ENCODE measurements at regions not wholly inside any gene's neighbourhood (a gene's known extent, or its start where the extent isn't known, plus 50 kb on each side); places are given as distances from the start of the nearest gene placed in this dataset.
A peak's percentile ranks its signal among the peaks of the same experiment; 100 is the strongest.
"Not testable (repeated sequence)": the region's sequence is repeated elsewhere in the genome, so short reads cannot be mapped to it uniquely, and the experiment has no call there.

- no peak for DNase-seq (ENCODE audit: low read depth)
Observed at GRCh38 chr5:51802551-51803184, 419.4 kb downstream of the ISL1 start.

DNA sequence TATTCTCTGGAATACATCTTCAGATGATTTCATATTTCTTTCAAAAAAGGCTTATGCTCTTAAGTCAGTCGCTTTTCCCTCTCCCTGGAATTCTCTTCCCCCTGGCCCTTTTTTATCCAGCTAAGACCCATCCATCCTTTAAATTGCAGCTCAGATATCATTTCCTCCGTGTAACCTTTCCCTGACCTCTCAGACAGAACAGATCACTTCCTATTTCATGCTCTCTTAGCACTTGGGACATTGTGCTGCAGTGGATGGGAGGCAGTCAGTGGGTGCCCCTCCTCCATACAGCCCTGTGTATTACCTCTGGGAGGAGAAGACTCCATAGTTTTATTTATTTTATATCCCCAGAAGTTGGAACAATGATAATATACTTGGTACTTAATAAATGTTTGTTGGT, 423.4 kb downstream of the ISL1 start:
- DNase-seq (ENCODE audit: low read depth): no peak

DNA sequence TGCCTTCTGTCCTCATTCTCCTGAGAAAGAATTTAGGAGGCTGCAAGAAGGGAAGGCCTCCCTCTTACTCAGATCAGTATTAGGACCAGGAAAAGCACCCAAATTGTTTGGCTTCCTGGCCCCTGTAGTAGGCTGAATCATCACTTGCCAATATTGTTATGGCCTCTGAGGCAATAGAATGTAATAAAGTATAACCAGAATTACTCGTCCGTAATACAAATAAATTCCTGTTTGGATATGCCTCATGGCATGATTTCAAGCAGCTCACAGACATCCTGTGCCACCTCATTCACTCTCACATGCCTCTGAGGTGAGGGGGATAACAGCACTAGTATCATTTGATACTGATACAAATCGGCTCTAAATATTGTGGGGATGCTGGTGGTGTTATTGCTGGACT, 427.3 kb downstream of the ISL1 start:
- DNase-seq (ENCODE audit: low read depth): no peak

- DNase-seq (ENCODE audit: low read depth): no peak
Observed at GRCh38 chr5:51811883-51812471, 428.7 kb downstream of the ISL1 start.

DNA sequence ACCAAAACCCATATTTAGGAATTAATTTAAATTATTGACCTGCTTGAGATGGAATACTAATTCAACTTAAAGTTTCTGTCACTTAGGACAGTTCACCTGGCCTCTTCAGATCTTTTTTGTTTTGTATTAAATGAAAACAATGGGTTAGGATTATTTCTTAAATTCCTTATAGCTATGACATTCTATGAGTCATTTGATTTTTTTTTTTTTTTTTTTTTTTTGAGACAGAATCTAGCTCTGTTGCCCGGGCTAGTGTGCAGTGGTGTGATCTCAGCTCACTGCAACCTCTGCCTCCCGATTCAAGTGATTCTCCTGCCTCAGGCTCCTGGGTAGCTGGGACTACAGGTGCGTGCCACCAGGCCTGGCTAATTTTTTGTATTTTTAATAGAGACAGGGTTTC, 431.6 kb downstream of the ISL1 start:
- DNase-seq (ENCODE audit: low read depth): not testable (repeated sequence)

- DNase-seq (ENCODE audit: low read depth): no peak
Observed at GRCh38 chr5:51816427-51816826, 433.2 kb downstream of the ISL1 start.

- DNase-seq (ENCODE audit: low read depth): no peak
Observed at GRCh38 chr5:51821697-51822096, 438.4 kb downstream of the ISL1 start.

GRCh38 chr5:51829230-51829629, 446.0 kb downstream of the ISL1 start:
- DNase-seq (ENCODE audit: low read depth): peak; percentile 14

DNA sequence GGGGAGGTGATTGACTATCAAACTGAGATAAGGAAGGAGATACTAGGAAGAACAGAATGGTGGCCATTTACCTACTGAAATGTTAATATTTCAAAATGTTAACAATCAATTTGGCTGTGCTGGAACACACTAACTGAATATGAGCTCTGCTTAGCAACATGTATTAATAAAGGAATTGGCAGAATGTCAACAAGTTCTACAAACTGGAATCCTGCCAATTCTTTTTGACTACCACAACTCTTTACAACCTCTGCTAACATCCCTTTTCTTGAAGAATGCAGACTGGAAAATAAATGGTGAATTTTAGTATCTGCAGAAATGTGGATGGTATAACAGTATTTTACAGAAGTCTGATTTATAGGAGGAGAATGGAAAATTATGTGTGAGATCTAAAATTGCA, 446.4 kb downstream of the ISL1 start:
- DNase-seq (ENCODE audit: low read depth): no peak

- no peak for DNase-seq (ENCODE audit: low read depth)
Observed at GRCh38 chr5:51832934-51833470, 449.8 kb downstream of the ISL1 start.

- DNase-seq (ENCODE audit: low read depth): no peak
Observed at GRCh38 chr5:51838459-51838858, 455.2 kb downstream of the ISL1 start.

DNA sequence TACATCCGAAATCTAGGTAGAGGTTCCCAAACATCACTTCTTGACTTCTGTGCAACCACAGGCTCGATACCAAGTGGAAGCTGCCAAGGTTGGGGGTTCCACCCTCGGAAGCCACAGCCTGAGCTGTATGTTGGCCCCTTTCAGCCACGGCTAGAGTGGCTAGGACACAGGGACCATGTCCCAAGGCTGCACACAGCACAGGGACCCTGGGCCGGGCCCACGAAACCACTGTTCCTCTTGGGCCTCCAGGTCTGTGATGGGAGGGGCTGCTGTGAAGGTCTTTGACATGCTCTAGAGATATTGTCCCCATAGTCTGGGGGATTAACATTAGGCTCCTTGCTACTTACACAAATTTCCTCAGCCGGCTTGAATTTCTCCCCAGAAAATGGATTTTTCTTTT, 460.6 kb downstream of the ISL1 start:
- DNase-seq (ENCODE audit: low read depth): no peak

- DNase-seq (ENCODE audit: low read depth): no peak
Observed at GRCh38 chr5:51846015-51846414, 462.8 kb downstream of the ISL1 start.

- no peak for DNase-seq (ENCODE audit: low read depth)
Observed at GRCh38 chr5:51859624-51860023, 476.4 kb downstream of the ISL1 start.

DNA sequence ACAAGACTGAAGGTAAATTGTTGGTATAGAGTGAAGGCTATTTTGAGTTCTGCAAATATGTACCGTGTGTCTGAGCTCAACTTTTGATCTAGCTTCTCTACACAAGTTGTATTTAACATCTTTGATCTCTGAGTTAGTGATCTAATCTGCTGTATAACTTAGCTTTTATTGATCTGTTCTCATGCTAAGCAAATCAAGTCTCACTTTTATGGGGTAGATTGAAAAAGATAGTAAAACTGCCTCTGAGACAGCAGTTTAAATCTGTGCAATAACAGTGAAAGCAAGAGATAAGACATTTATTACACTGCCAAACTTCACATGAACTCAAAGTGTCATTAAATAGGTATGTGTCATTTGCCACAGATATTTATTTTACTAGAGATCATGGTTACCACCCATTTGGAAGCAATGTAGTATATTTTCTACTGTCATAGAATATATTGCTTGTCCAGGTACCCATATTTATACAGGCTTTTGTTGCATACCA, 477.3 kb downstream of the ISL1 start:
- DNase-seq (ENCODE audit: low read depth): no peak

GRCh38 chr5:51872144-51872543, 488.9 kb downstream of the ISL1 start:
- no peak for DNase-seq (ENCODE audit: low read depth)

GRCh38 chr5:51881901-51882300, 498.7 kb downstream of the ISL1 start:
- DNase-seq (ENCODE audit: low read depth): no peak

GRCh38 chr5:51882647-51883046, 499.4 kb downstream of the ISL1 start:
- DNase-seq (ENCODE audit: low read depth): no peak

- DNase-seq (ENCODE audit: low read depth): no peak
Observed at GRCh38 chr5:51889703-51890102, 506.5 kb downstream of the ISL1 start.

DNA sequence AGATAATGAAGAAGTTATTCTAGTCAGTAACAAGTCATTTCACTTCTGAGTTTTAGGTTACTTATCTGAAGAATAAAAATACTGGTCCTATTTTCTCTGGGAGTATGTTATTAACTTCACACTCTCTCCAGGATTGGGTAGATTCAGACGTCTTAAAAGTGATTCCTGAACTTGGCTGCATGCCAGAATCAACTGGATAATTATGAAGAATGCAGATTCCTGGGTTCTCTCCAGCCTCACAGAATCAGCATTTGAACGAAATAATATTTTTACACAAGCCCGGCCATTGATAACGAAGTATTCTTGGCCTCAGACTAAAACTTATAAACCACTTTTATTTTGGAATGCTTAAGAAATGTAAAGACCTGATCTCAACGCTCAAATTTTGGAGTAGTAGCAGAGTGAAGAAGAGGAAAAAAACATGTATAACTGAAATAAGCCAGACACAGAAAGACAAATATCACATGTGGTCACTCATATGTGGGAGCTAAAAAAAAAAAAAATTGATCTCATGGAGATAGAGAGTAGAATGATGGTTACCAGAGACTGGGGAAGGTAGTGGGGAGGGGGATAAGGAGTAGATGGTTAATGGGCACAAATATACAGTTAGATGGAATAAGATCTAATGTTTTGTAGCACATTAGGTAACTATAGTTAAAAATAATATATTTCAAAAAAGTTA, 507.3 kb downstream of the ISL1 start:
- no peak for DNase-seq (ENCODE audit: low read depth)

GRCh38 chr5:51892680-51893079, 509.4 kb downstream of the ISL1 start:
- no peak for DNase-seq (ENCODE audit: low read depth)

GRCh38 chr5:51895834-51896233, 512.6 kb downstream of the ISL1 start:
- DNase-seq (ENCODE audit: low read depth): no peak

DNA sequence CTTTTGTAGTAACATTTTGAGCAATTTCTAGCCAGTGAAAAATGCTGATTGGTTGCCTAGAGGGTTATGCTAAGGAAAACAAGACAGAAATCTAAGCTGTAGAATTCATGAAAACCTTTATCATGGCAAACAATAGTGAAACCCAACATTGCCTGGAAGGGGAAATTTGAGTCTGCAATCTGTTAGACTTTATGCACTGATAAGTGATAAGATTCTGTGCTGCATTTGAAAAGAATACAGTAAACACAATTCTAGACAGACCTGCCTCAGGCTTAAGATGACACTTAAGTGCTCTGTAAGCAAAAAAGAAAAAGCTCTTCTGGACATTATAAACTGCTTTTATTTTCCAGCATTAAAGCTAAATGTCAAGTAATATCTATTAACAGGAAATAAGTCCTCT, 519.3 kb downstream of the ISL1 start:
- DNase-seq (ENCODE audit: low read depth): no peak
